DND-41 (cell line): ENCODE measurements at regions not wholly inside any gene's neighbourhood (a gene's known extent, or its start where the extent isn't known, plus 50 kb on each side); places are given as distances from the start of the nearest gene placed in this dataset.

Experiments used
- CTCF ChIP-seq: IDR thresholded peaks from 2 replicates; pipeline ENCODE4 v1.5.1; 2012; ENCODE audit warnings: borderline replicate concordance, low read length, moderate library complexity, mild to moderate bottlenecking; ENCODE audit not compliant: poor library complexity, severe bottlenecking; ENCODE audit errors: extremely low read depth
- EZH2 ChIP-seq: IDR thresholded peaks from 3 replicates; pipeline ENCODE4 v1.6.1; 2012; ENCODE audit warnings: borderline replicate concordance, low read depth, mild to moderate bottlenecking, moderate library complexity, low read length, inconsistent platforms; ENCODE audit not compliant: severe bottlenecking

DNA sequence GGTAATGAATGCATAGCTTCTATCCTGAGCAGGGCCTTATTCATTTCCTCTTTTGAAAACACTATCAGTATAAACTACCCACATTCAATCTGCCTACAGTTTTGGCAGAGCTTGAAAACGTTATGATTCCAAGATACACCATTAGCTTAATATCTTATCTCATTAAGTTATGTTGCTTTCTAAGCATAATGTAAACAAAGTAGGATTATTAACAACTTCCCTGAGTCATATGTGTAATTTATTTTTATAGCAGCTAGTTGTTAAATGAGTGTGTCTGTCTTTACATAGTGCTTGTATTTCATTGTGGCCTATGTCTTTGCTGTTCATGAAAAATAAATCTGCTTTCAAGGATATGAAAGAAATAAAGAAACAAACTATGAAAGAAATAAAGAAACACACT lies 106.2 kb upstream of the DLX6 start:
- TF ChIP-seq CTCF (no peak), EZH2 (no peak)
